ENCODE measurements at regions not wholly inside any gene's neighbourhood (a gene's known extent, or its start where the extent isn't known, plus 50 kb on each side); places are given as distances from the start of the nearest gene placed in this dataset.

GRCh38 chr6:106857771-106858652 lies 116.5 kb downstream of the CD24 start (continued):
- no peak for TF ChIP-seq ELK1 (CRISPR knock-in tag; IDR thresholded peaks at IDR 0.05)
- TF ChIP-seq GTF2F1 (IDR thresholded peaks at IDR 0.05; ENCODE audit: low read depth, low read length), result no peak
- no peak for TF ChIP-seq U2AF1 (optimal IDR thresholded peaks at IDR 0.05; ENCODE audit: low read depth, low read length)
- TF ChIP-seq CREB3 (tag; conservative IDR thresholded peaks at IDR 0.05; ENCODE audit: low read depth), result 0 out of 2 replicates have a peak, but pooled peaks have one; percentile 43
- TF ChIP-seq CXXC5 (CRISPR knock-in tag; IDR thresholded peaks at IDR 0.05), result no peak
- no peak for TF ChIP-seq ZNF695 (CRISPR knock-in tag; IDR thresholded peaks at IDR 0.05)
- 0 out of 2 replicates have a peak, but pooled peaks have one; percentile 60 for TF ChIP-seq NFRKB (IDR thresholded peaks at IDR 0.05; ENCODE audit: low read depth)
- 0 out of 2 replicates have a peak, but pooled peaks have one; percentile 33 for TF ChIP-seq CUX1 (CRISPR knock-in tag; IDR thresholded peaks at IDR 0.05)
- no peak for TF ChIP-seq ZNF77 (CRISPR knock-in tag; IDR thresholded peaks at IDR 0.05)
- TF ChIP-seq ZNF197 (CRISPR knock-in tag; IDR thresholded peaks at IDR 0.05; ENCODE audit: low read depth), result no peak
- TF ChIP-seq NR2F6 (CRISPR knock-in tag; IDR thresholded peaks at IDR 0.05), result no peak
- 0 out of 2 replicates have a peak, but pooled peaks have one; percentile 60 for TF ChIP-seq ZKSCAN8 (CRISPR knock-in tag; IDR thresholded peaks at IDR 0.05)
- 0 out of 2 replicates have a peak, but pooled peaks have one; percentile 10 for TF ChIP-seq HINFP (tag; conservative IDR thresholded peaks at IDR 0.05; ENCODE audit: low read depth)
- TF ChIP-seq ZNF274 (IDR thresholded peaks at IDR 0.05; ENCODE audit: borderline replicate concordance, low read depth, low read length), result no peak
- no peak for TF ChIP-seq ZFP1 (CRISPR knock-in tag; IDR thresholded peaks at IDR 0.05)
- TF ChIP-seq NFXL1 (CRISPR knock-in tag; IDR thresholded peaks at IDR 0.05), result no peak
- 0 out of 4 replicates have a peak, but pooled peaks of 1 of the 2 experiments have one; percentile 42 for TF ChIP-seq MLLT1 (IDR thresholded peaks at IDR 0.05)

Measured in K562 (cell line).